Medulla oblongata (tissue), 1 donor: ENCODE measurements at regions not wholly inside any gene's neighbourhood (a gene's known extent, or its start where the extent isn't known, plus 50 kb on each side); places are given as distances from the start of the nearest gene placed in this dataset.
A peak's percentile ranks its signal among the peaks of the same experiment; 100 is the strongest.
"Not testable (repeated sequence)": the region's sequence is repeated elsewhere in the genome, so short reads cannot be mapped to it uniquely, and the experiment has no call there.

Experiments
- DNase-seq: peaks from one replicate; pipeline ENCODE4 v3.0.0-alpha.2; 2015; ENCODE audit errors: extremely low spot score

- no peak for DNase-seq
Observed at GRCh38 chr7:85719981-85720953, 533.4 kb upstream of the SEMA3D start.

- DNase-seq, result no peak
Observed at GRCh38 chr7:85716353-85716752, 529.5 kb upstream of the SEMA3D start.

- no peak for DNase-seq
Observed at GRCh38 chr7:85714951-85715350, 528.1 kb upstream of the SEMA3D start.

GRCh38 chr7:85714043-85714578, 527.3 kb upstream of the SEMA3D start:
- DNase-seq, result no peak

- DNase-seq, result no peak
Observed at GRCh38 chr7:85713171-85713570, 526.3 kb upstream of the SEMA3D start.

- DNase-seq, result no peak
Observed at GRCh38 chr7:85711894-85712293, 525.0 kb upstream of the SEMA3D start.

- no peak for DNase-seq
Observed at GRCh38 chr7:85710960-85711359, 524.1 kb upstream of the SEMA3D start.

- DNase-seq, result no peak
Observed at GRCh38 chr7:85708221-85708620, 521.4 kb upstream of the SEMA3D start.

- no peak for DNase-seq
Observed at GRCh38 chr7:85705076-85705475, 518.2 kb upstream of the SEMA3D start.

- DNase-seq, result no peak
Observed at GRCh38 chr7:85703251-85704010, 516.6 kb upstream of the SEMA3D start.

- DNase-seq, result no peak
Observed at GRCh38 chr7:85702348-85702747, 515.5 kb upstream of the SEMA3D start.

GRCh38 chr7:85699482-85699881, 512.6 kb upstream of the SEMA3D start:
- DNase-seq, result no peak

- no peak for DNase-seq
Observed at GRCh38 chr7:85695533-85695932, 508.7 kb upstream of the SEMA3D start.

GRCh38 chr7:85695041-85695440, 508.2 kb upstream of the SEMA3D start:
- DNase-seq, result no peak

- DNase-seq, result no peak
Observed at GRCh38 chr7:85693326-85693725, 506.5 kb upstream of the SEMA3D start.

GRCh38 chr7:85688712-85689111, 501.9 kb upstream of the SEMA3D start:
- DNase-seq, result peak; percentile 27

- DNase-seq, result no peak
Observed at GRCh38 chr7:85686401-85687181, 499.7 kb upstream of the SEMA3D start.

- no peak for DNase-seq
Observed at GRCh38 chr7:85685901-85686300, 499.0 kb upstream of the SEMA3D start.

- no peak for DNase-seq
Observed at GRCh38 chr7:85682833-85683620, 496.2 kb upstream of the SEMA3D start.

- no peak for DNase-seq
Observed at GRCh38 chr7:85681241-85681640, 494.4 kb upstream of the SEMA3D start.

- not testable (repeated sequence) for DNase-seq
Observed at GRCh38 chr7:85675093-85675492, 488.2 kb upstream of the SEMA3D start.
